ENCODE measurements at regions not wholly inside any gene's neighbourhood (a gene's known extent, or its start where the extent isn't known, plus 50 kb on each side); places are given as distances from the start of the nearest gene placed in this dataset.

DNA sequence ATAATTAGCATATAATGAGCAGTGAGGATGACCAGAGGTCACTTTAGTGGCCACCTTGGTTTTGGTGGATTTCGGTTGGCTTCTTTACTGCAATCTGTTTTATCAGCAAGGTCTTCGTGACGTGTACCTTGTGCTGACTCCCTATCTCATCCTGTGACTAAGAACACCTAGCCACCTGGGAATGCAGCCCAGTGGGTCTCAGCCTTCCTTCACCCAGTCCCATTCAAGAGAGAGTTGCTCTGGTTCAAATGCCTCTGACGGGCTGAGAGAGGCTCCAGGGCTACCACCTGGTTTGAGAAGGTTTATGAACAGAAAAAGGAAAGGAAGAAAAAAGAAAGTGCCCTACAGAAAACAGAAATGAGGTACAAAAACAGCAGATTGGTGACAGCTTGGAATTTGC, 738.7 kb downstream of the SOCS6 start:
- DNase-seq: no peak
- peaks cover 0 to 31% of the 10 kb centered on the region in 2 donors for H3K9me3 ChIP-seq
- no peaks in the 10 kb centered on the region for H3K36me3 ChIP-seq
- no peak for ATAC-seq
- TF ChIP-seq, protein P1, sequence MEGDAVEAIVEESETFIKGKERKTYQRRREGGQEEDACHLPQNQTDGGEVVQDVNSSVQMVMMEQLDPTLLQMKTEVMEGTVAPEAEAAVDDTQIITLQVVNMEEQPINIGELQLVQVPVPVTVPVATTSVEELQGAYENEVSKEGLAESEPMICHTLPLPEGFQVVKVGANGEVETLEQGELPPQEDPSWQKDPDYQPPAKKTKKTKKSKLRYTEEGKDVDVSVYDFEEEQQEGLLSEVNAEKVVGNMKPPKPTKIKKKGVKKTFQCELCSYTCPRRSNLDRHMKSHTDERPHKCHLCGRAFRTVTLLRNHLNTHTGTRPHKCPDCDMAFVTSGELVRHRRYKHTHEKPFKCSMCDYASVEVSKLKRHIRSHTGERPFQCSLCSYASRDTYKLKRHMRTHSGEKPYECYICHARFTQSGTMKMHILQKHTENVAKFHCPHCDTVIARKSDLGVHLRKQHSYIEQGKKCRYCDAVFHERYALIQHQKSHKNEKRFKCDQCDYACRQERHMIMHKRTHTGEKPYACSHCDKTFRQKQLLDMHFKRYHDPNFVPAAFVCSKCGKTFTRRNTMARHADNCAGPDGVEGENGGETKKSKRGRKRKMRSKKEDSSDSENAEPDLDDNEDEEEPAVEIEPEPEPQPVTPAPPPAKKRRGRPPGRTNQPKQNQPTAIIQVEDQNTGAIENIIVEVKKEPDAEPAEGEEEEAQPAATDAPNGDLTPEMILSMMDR (IDR thresholded peaks at IDR 0.05): no peak
- no peak overlapping the region for H3K4me3 ChIP-seq
- no peak overlapping the region for H3K27ac ChIP-seq
- no peaks in the 10 kb centered on the region for H3K4me1 ChIP-seq
- intact Hi-C loops (cut with DNase I): no loop called here
- no peaks in the 10 kb centered on the region for H3K27me3 ChIP-seq

DNA sequence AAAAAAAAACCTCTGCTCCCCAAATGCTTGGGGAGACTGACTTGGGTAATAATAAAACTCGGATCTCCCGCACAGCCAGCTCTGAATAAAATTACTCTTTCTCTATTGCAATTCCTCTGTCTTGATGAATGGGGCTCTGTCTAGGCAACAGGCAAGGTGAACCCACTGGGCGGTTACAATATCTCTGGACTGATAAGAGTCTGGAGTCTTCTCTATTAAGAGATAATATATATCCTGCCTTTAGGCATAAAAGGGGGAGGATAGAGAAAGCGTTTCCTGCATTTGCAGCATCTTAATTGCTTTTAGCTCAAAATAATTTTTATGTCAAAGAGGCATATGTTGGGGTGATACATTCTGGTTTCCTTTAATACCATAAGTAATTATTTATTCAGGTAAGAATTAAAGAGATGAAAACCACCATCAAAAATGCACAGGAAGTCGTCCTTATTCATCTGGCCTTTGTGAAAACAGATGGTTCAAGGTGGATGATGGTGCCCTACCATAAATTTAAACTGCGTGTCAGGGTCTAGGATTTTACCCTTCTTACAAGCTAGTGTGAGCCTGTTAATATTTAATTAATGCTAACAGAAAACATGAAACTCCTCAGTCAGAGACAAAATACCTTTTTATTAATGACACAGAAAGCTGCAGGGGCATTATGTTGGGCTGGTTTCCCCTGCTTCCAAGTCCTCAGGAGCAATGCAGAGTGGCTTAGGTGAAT, 736.8 kb downstream of the SOCS6 start:
- Histone ChIP-seq H3K9me3 (peaks cover 0 to 26% of the 10 kb centered on the region in 2 donors), H3K27ac (no peak overlapping the region), H3K4me3 (no peak overlapping the region), H3K27me3 (no peaks in the 10 kb centered on the region), H3K4me1 (no peaks in the 10 kb centered on the region), H3K36me3 (no peaks in the 10 kb centered on the region)
- TF ChIP-seq, protein P1 (IDR thresholded peaks at IDR 0.05): no peak
- intact Hi-C loops (cut with DNase I): no loop called here
- DNase-seq: no peak
- no peak for ATAC-seq

DNA sequence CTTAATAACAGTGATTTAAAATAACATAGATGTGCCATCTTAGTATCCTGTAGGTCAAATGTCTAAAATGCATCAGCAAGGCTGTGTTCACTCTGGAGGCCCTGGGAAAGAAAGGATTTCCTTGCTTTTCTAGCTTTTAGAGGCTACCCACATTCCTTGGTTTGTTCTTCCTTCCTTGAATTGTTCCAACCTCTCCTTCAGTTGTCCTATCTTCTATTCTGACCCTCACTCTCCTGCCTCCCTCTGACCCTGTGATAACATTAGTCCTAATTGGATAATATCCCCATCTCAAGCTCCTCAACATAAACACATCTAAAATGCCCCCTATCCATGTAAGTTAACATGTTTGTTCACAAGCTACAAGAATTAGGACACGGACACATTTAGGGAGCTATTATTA, 733.5 kb downstream of the SOCS6 start:
- DNase-seq (no peak), ATAC-seq (no peak)
- intact Hi-C loops (cut with DNase I): no loop called here
- Histone ChIP-seq H3K4me3 (no peak overlapping the region), H3K36me3 (no peaks in the 10 kb centered on the region), H3K4me1 (no peaks in the 10 kb centered on the region), H3K9me3 (peaks cover 0 to 12% of the 10 kb centered on the region in 2 donors), H3K27me3 (no peaks in the 10 kb centered on the region), H3K27ac (no peak overlapping the region)
- TF ChIP-seq, protein P1 (IDR thresholded peaks at IDR 0.05): no peak

DNA sequence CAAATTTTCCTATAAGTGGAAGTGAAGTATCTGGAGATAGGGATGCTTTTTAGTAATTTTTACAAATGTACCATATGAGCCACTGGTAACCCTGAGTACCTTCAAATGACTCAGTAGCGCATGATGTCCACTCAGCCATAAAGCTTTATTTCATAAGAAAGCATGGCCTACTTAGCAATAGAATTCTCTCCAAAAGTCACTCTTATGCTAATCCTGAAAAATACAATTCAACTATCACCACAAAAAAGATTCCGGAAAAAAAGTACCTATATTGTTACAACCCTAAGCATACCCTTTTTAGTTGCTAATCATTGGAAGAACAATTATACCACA, 732.2 kb downstream of the SOCS6 start:
- intact Hi-C loops (cut with DNase I): no loop called here
- Histone ChIP-seq H3K27ac (no peak overlapping the region), H3K36me3 (no peaks in the 10 kb centered on the region), H3K9me3 (peaks cover 0 to 10% of the 10 kb centered on the region in 2 donors), H3K27me3 (no peaks in the 10 kb centered on the region), H3K4me3 (no peak overlapping the region), H3K4me1 (no peaks in the 10 kb centered on the region)
- DNase-seq (no peak), ATAC-seq (no peak)
- TF ChIP-seq, protein P1 (IDR thresholded peaks at IDR 0.05): no peak

DNA sequence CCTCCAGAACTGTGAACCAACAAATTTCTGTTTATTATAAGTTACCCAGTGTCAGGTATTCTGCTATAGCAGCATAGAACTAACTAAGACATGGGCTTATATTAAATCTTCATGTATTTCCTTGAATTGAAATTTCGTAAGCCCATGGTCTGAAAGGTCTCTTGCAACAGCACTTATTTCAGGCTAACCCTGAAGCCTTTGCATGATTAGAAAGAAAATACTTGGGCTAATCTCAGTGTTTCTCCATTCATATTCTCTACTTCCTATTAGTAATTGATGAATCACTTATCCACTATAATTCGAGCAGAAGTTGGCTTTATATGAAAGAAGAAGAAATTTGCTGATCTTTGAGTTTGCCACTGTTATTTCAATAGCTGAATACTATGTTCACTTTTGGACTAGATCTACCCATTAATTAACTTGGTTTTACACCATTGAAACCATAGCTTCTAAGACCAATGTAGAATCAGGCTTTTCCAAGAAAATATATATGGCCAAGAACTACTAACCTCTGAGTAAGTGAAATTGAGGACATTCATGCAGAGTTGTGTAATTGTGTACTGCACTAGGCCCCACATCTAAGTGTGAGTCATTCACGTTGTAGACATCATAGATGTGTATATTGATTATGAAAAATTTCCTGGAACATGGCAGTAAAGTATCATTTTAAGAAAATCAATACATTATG, 731.6 kb downstream of the SOCS6 start:
- H3K36me3 ChIP-seq: no peaks in the 10 kb centered on the region
- no peak overlapping the region for H3K4me3 ChIP-seq
- no peak for ATAC-seq
- H3K4me1 ChIP-seq: no peaks in the 10 kb centered on the region
- no peak overlapping the region for H3K27ac ChIP-seq
- H3K9me3 ChIP-seq: peaks cover 0 to 7% of the 10 kb centered on the region in 2 donors
- H3K27me3 ChIP-seq: no peaks in the 10 kb centered on the region
- DNase-seq: no peak
- intact Hi-C loops (cut with DNase I): no loop called here
- TF ChIP-seq, protein P1 (IDR thresholded peaks at IDR 0.05): no peak

All from left lung (tissue), 4 donors.